22Rv1 (cell line): ENCODE measurements at regions not wholly inside any gene's neighbourhood (a gene's known extent, or its start where the extent isn't known, plus 50 kb on each side); places are given as distances from the start of the nearest gene placed in this dataset.

ENCODE experiments used
- H3K27ac ChIP-seq: fragments of 450-650 bp; 2 replicates; pipeline ENCODE4 v1.5.1; 2017
- CTCF ChIP-seq: fragments of 450-650 bp; IDR thresholded peaks from 2 replicates; pipeline ENCODE4 v1.5.1; 2017; ENCODE audit warnings: mild to moderate bottlenecking
- ZFX ChIP-seq: fragments of 450-650 bp; IDR thresholded peaks from 2 replicates; pipeline ENCODE4 v1.6.1; 2017; ENCODE audit warnings: antibody characterized with exemption, borderline replicate concordance

GRCh38 chr5:123294544-123294943, 128.7 kb downstream of the CEP120 start:
- H3K27ac ChIP-seq, result no peak overlapping the region
- TF ChIP-seq ZFX (no peak), CTCF (no peak)

- TF ChIP-seq ZFX, result no peak
- TF ChIP-seq CTCF, result no peak
- H3K27ac ChIP-seq, result no peak overlapping the region
Measured at GRCh38 chr5:123289210-123289609, 134.0 kb downstream of the CEP120 start.

- TF ChIP-seq ZFX (no peak), CTCF (no peak)
- no peak overlapping the region for H3K27ac ChIP-seq
Measured at GRCh38 chr5:123287881-123288280, 135.3 kb downstream of the CEP120 start.

GRCh38 chr5:123286891-123287290, 136.3 kb downstream of the CEP120 start:
- TF ChIP-seq ZFX (no peak), CTCF (no peak)
- H3K27ac ChIP-seq, result no peak overlapping the region

GRCh38 chr5:123285122-123286023, 137.8 kb downstream of the CEP120 start:
- TF ChIP-seq ZFX, result no peak
- TF ChIP-seq CTCF, result no peak
- no peak overlapping the region for H3K27ac ChIP-seq

- no peak for TF ChIP-seq ZFX
- TF ChIP-seq CTCF, result no peak
- H3K27ac ChIP-seq, result no peak overlapping the region
Measured at GRCh38 chr5:123283499-123283898, 139.7 kb downstream of the CEP120 start.

- no peak overlapping the region for H3K27ac ChIP-seq
- TF ChIP-seq ZFX (no peak), CTCF (no peak)
Measured at GRCh38 chr5:123283031-123283430, 140.2 kb downstream of the CEP120 start.
